Ishikawa (cell line): ENCODE measurements at regions not wholly inside any gene's neighbourhood (a gene's known extent, or its start where the extent isn't known, plus 50 kb on each side); places are given as distances from the start of the nearest gene placed in this dataset.

Experiments
- CEBPB ChIP-seq: IDR thresholded peaks from 2 replicates; pipeline ENCODE4 v1.6.1; 2012
- CREB1 ChIP-seq: IDR thresholded peaks from 2 replicates; pipeline ENCODE4 v1.6.1; 2012; ENCODE audit warnings: low read depth
- EGR1 ChIP-seq: IDR thresholded peaks from 2 replicates; pipeline ENCODE4 v1.6.1; 2012
- EP300 ChIP-seq: IDR thresholded peaks from 2 replicates; pipeline ENCODE4 v1.6.1; 2012; ENCODE audit warnings: borderline replicate concordance
- FOXM1 ChIP-seq: IDR thresholded peaks from 2 replicates; pipeline ENCODE4 v1.6.1; 2012; ENCODE audit warnings: low read depth, borderline replicate concordance
- MAX ChIP-seq: IDR thresholded peaks from 2 replicates; pipeline ENCODE4 v1.6.1; 2012
- NFIC ChIP-seq: IDR thresholded peaks from 2 replicates; pipeline ENCODE4 v1.6.1; 2012
- RAD21 ChIP-seq: IDR thresholded peaks from 2 replicates; pipeline ENCODE4 v1.6.1; 2012; ENCODE audit warnings: low read depth
- REST ChIP-seq: IDR thresholded peaks from 2 replicates; pipeline ENCODE4 v1.6.1; 2012; ENCODE audit warnings: low read depth, mild to moderate bottlenecking
- TAF1 ChIP-seq: IDR thresholded peaks from 2 replicates; pipeline ENCODE4 v1.6.1; 2012; ENCODE audit warnings: low read depth, mild to moderate bottlenecking
- TCF12 ChIP-seq: IDR thresholded peaks from 2 replicates; pipeline ENCODE4 v1.6.1; 2012; ENCODE audit warnings: low read depth
- TEAD4 ChIP-seq: IDR thresholded peaks from 2 replicates; pipeline ENCODE4 v1.6.1; 2012
- USF1 ChIP-seq: IDR thresholded peaks from 2 replicates; pipeline ENCODE4 v1.6.1; 2012
- YY1 ChIP-seq: IDR thresholded peaks from 2 replicates; pipeline ENCODE4 v1.6.1; 2012; ENCODE audit warnings: low read depth
- ZBTB7A ChIP-seq: IDR thresholded peaks from 2 replicates; pipeline ENCODE4 v1.6.1; 2012; ENCODE audit warnings: low read depth

GRCh38 chr14:44828023-44828422, 133.7 kb downstream of the KLHL28 start:
- TF ChIP-seq RAD21 (no peak), TAF1 (no peak), CEBPB (no peak), REST (no peak), TEAD4 (no peak), FOXM1 (no peak), MAX (no peak), NFIC (no peak), CREB1 (no peak)

GRCh38 chr14:44820230-44820964, 141.3 kb downstream of the KLHL28 start:
- TF ChIP-seq FOXM1 (no peak), CEBPB (no peak), EGR1 (no peak), USF1 (no peak), MAX (no peak), TAF1 (no peak)

- TF ChIP-seq CEBPB (no peak), TAF1 (no peak), TCF12 (no peak), MAX (no peak), USF1 (no peak), EGR1 (no peak), REST (no peak), NFIC (no peak), RAD21 (no peak), YY1 (no peak), FOXM1 (no peak), TEAD4 (no peak), ZBTB7A (no peak), EP300 (no peak), CREB1 (no peak)
Measured at GRCh38 chr14:44814196-44814595, 147.6 kb downstream of the KLHL28 start.

GRCh38 chr14:44812672-44813071, 149.1 kb downstream of the KLHL28 start:
- no peak for TF ChIP-seq CREB1
- TF ChIP-seq FOXM1 = no peak
- TF ChIP-seq TEAD4 = no peak
- no peak for TF ChIP-seq TCF12
- no peak for TF ChIP-seq NFIC
- TF ChIP-seq YY1 = no peak
- no peak for TF ChIP-seq RAD21
- TF ChIP-seq TAF1 = no peak
- TF ChIP-seq MAX = no peak
- no peak for TF ChIP-seq USF1
- TF ChIP-seq CEBPB = no peak
- TF ChIP-seq ZBTB7A = no peak
- TF ChIP-seq EP300 = no peak
- no peak for TF ChIP-seq EGR1

- TF ChIP-seq CEBPB = no peak
- TF ChIP-seq YY1 = no peak
- no peak for TF ChIP-seq NFIC
- no peak for TF ChIP-seq ZBTB7A
Measured at GRCh38 chr14:44804391-44804790, 157.4 kb downstream of the KLHL28 start.
